ENCODE measurements at regions not wholly inside any gene's neighbourhood (a gene's known extent, or its start where the extent isn't known, plus 50 kb on each side); places are given as distances from the start of the nearest gene placed in this dataset.

- DNase-seq (ENCODE audit: low spot score): no peak
Observed at GRCh38 chr16:86632206-86632605, 53.9 kb downstream of the FOXL1 start.

DNA sequence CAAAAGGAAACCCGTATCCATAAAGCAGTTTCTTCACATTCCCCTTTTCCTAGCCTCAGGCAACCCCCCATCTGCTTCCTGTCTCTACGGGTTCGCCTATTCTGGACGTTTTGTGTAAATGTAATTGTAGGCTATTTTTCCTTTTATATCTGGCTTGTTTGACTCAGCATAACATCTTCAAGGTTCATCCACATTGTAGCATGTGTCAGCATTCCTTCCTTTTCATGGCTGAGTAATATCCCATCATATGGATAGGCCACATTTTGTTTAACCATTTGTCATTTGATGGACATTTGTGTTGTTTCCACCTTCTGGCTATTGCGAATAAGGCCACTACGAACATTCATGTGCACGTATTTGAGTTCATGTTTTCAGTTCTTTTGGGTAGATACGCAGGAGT, 54.6 kb downstream of the FOXL1 start:
- DNase-seq (ENCODE audit: low spot score): no peak

DNA sequence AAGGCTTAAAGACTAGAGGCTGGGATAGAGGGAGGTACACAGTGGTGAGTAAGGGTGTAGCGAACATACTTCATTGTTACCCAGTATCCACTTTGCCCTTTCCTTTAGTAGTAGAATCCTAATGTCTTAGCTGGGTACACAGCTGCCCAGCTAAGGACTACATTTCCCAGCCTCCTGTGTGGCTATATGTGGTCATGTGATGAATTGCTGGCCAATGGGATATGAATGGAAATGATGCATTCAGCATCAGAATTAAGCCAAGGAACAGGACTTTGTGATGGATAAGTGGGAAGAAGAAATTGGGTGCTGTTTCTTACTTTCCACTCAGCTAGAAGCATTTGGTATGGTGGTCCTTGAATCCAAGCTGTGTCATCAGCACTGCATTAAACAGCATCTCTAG, 55.9 kb downstream of the FOXL1 start:
- DNase-seq (ENCODE audit: low spot score): no peak

GRCh38 chr16:86635176-86635876, 57.0 kb downstream of the FOXL1 start:
- no peak for DNase-seq (ENCODE audit: low spot score)

DNA sequence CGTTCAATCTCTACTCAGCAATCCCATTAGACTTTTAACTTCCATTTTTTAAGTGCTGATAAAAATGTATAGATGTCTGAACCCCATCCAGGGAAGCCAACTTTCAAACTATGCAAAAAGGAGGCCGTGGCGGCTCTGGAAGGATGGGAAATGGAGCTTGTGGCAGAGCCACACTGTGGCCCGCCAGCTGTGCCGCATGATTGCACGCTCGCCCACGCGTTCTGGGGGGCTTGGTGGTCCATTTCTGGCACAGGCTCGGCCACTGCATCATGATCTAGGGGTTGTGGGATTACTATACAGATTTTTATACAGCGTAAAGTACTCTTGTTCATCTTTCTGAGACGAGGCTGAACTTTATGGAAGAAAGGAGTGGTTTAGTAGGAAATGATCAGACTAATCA, 57.6 kb downstream of the FOXL1 start:
- no peak for DNase-seq (ENCODE audit: low spot score)

DNA sequence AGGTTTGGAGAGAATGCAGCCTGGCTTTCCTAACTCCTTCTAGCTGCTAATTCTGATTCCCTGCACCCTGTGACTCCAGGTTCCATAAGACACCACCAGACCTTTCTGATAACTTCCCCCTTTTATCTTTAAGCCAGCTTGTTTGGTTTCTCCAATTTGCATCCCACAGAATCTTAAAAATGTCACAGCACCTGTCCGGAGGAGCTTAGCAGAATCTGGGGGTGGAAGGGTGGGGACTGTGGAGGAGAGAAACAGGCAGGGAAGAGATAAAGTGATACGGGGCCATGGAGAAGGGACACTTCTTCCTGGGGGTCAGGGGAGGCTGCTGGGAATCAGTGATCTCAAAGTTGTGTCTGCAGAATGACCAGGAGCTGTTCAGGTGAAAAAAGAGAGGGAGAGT, 59.4 kb downstream of the FOXL1 start:
- no peak for DNase-seq (ENCODE audit: low spot score)

- DNase-seq (ENCODE audit: low spot score): no peak
Observed at GRCh38 chr16:86638642-86639041, 60.3 kb downstream of the FOXL1 start.

GRCh38 chr16:86639354-86639753, 61.0 kb downstream of the FOXL1 start:
- no peak for DNase-seq (ENCODE audit: low spot score)

- DNase-seq (ENCODE audit: low spot score): no peak
Observed at GRCh38 chr16:86640265-86640843, 62.0 kb downstream of the FOXL1 start.

- no peak for DNase-seq (ENCODE audit: low spot score)
Observed at GRCh38 chr16:86642087-86642486, 63.7 kb downstream of the FOXL1 start.

DNA sequence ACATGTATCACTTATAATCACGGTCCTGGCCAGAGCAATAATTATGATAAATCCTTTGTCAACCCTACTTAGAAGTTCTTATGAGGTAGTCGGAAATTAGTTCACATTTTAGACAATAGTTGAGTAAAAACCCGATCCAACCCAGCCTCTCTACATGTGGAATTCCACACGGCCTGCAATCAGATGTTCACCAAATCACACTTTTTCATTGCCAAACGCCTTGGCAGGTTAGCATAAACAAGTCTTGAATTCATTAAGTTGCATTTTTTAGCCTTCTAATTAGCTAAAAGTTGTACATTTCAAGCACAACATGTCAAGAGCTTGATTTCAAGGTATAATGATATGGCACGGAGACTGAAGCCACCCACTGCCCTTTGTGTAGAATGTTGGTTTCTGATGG, 65.3 kb downstream of the FOXL1 start:
- no peak for DNase-seq (ENCODE audit: low spot score)

GRCh38 chr16:86647561-86647960, 69.2 kb downstream of the FOXL1 start:
- no peak for DNase-seq (ENCODE audit: low spot score)

DNA sequence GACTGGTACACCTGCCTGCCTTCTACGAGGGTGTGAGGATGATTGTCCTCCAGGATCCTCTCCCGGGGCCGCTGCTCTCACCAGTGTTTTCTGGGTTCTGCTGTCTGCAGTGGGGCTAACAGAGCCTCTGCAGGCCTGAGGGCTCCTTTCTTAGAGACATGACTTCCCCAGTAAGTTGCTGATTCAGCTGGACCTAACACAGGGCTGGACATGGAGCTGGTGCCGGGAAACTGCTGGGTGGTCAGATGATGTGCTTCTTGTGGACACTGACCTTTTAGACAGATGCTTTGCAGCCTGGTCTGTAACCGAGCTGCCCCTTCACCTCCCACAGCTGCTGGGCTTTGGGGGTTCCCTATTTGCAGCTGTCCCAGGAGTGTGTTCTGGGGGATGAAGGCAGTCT, 71.5 kb downstream of the FOXL1 start:
- DNase-seq (ENCODE audit: low spot score): no peak

DNA sequence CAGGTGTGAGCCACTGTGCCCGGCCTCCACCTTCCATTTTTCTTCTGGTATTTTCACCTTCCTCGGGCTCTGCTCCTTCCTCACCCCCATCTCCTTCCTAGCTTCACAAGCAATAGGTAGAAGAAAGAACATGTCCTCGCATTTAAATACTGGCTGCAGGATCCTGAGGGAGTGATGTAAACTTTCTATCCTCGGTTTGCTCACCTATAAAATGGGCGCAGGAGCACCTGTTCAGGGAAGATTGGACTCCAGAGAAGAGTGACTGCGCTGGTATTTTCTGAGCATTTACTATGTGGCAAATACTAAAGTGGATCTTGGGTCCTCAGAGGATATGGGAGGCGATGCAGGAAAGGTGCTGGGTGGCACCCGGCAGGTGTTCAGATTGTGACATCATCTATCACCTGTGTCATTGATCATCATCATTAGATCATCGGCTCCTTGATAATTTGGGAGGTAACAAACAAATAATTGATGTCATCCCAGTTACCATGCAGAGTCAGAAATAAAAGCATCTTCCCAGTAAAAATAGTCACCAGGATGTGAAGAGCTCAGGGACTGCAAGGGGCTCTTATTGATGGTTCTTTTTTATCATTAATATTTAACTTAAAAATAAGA, 72.8 kb downstream of the FOXL1 start:
- DNase-seq (ENCODE audit: low spot score): no peak

GRCh38 chr16:86651823-86652222, 73.5 kb downstream of the FOXL1 start:
- no peak for DNase-seq (ENCODE audit: low spot score)

GRCh38 chr16:86653285-86654006, 75.1 kb downstream of the FOXL1 start:
- no peak for DNase-seq (ENCODE audit: low spot score)

DNA sequence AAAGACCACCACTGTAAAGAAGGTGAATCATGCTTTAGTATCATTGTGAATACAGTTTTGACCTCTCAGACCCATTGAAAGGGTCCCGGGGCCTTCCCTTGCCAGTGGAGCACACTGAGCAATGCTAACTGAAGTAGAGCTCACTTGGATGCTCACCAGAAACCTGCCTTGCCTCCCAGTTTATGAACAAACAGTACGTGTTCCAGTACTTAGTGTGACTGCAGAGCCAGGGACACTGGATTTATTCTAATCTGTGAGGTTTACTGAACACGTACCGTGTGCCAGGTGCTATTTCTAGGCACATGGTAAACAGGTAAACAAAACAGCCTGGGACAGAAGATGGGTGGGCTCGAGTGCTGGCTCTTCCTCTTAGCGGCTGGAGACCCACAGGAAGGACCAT, 79.6 kb downstream of the FOXL1 start:
- DNase-seq (ENCODE audit: low spot score): no peak

DNA sequence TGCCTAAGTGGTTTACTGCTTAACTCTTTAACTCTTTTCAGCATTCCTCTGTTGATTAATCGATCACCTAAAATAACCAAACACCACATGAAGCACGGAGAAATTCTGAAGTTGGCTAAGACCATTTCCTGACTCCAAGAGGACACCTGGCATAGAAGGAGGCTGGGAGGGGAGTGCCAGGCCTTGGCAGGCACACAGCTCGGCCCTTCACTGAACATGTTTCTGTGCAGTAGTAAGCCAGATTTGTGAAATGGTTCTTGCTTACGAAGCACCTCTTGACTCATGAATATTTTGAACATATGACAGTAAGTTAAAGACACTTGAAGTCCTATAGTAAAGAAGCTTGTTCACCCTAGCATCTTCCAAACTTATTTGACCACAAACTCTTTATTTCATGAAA, 82.3 kb downstream of the FOXL1 start:
- no peak for DNase-seq (ENCODE audit: low spot score)

GRCh38 chr16:86661706-86662105, 83.4 kb downstream of the FOXL1 start:
- no peak for DNase-seq (ENCODE audit: low spot score)

DNA sequence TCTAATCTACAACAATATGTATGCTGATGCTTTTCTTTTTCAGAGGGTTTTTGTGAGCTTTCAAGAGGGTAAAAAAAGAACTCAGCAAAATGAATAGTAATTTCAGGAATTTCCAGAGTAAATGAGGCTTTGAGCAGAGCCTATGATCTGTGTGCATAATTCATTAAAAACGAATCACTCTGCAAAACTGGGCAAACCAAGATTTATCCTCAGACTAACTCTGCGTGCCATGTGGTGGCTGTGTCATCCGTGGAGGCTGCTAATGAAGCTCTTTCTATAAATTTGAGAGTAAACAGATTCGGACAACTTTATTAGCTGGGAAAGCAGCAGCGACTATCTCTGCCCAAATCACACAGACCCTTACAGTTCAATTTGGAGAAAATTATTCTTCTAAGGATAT, 83.8 kb downstream of the FOXL1 start:
- no peak for DNase-seq (ENCODE audit: low spot score)

- no peak for DNase-seq (ENCODE audit: low spot score)
Observed at GRCh38 chr16:86662740-86663139, 84.4 kb downstream of the FOXL1 start.
